NB4 (cell line): ENCODE measurements at regions not wholly inside any gene's neighbourhood (a gene's known extent, or its start where the extent isn't known, plus 50 kb on each side); places are given as distances from the start of the nearest gene placed in this dataset.
A peak's percentile ranks its signal among the peaks of the same experiment; 100 is the strongest.

Experiments used
- DNase-seq: peaks from one replicate; pipeline ENCODE4 v3.0.0; 2010; ENCODE audit warnings: low read depth
- H3K4me3 ChIP-seq: one replicate; pipeline ENCODE4 v1.5.1; 2011; ENCODE audit warnings: mild to moderate bottlenecking, low read depth, low read length, moderate library complexity
- CTCF ChIP-seq: IDR thresholded peaks from one replicate; pipeline ENCODE4 v1.5.1; 2012; ENCODE audit warnings: low read depth, low read length
- MAX ChIP-seq: IDR thresholded peaks from 2 replicates; pipeline ENCODE4 v1.6.1; 2011; ENCODE audit warnings: low read depth, low read length
- MYC ChIP-seq: IDR thresholded peaks from 2 replicates; pipeline ENCODE4 v1.6.1; 2011; ENCODE audit warnings: low read depth, low read length
- POLR2A ChIP-seq: IDR thresholded peaks from 2 replicates; pipeline ENCODE4 v1.6.1; 2011; ENCODE audit warnings: mild to moderate bottlenecking; ENCODE audit not compliant: insufficient read length; ENCODE audit errors: extremely low read depth

GRCh38 chr5:74079971-74080556 is 454.1 kb downstream of the ARHGEF28 start:
- TF ChIP-seq MYC (no peak), CTCF (no peak), MAX (no peak), POLR2A (no peak)
- no peak for DNase-seq
- no peak overlapping the region for H3K4me3 ChIP-seq

- no peak overlapping the region for H3K4me3 ChIP-seq
- no peak for TF ChIP-seq MAX
- no peak for TF ChIP-seq POLR2A
- no peak for TF ChIP-seq MYC
- no peak for TF ChIP-seq CTCF
- no peak for DNase-seq
These were observed 449.8 kb downstream of the ARHGEF28 start for GRCh38 chr5:74075501-74076484.

- no peak overlapping the region for H3K4me3 ChIP-seq
- no peak for TF ChIP-seq MAX
- TF ChIP-seq MYC, result no peak
- no peak for TF ChIP-seq CTCF
- TF ChIP-seq POLR2A, result no peak
- DNase-seq, result no peak
These were observed 448.1 kb downstream of the ARHGEF28 start for GRCh38 chr5:74074111-74074510.

- no peak for DNase-seq
- no peak overlapping the region for H3K4me3 ChIP-seq
- TF ChIP-seq CTCF (no peak), MAX (no peak), POLR2A (no peak), MYC (no peak)
These were observed 447.3 kb downstream of the ARHGEF28 start for GRCh38 chr5:74073257-74073656.

- no peak for TF ChIP-seq CTCF
- TF ChIP-seq MYC, result no peak
- TF ChIP-seq MAX, result no peak
- no peak for TF ChIP-seq POLR2A
- no peak overlapping the region for H3K4me3 ChIP-seq
These were observed 446.6 kb downstream of the ARHGEF28 start for GRCh38 chr5:74072646-74073045.

More at GRCh38 chr5:74072646-74073045, 446.6 kb downstream of the ARHGEF28 start:
- DNase-seq, result peak; percentile 75
